ENCODE measurements at regions not wholly inside any gene's neighbourhood (a gene's known extent, or its start where the extent isn't known, plus 50 kb on each side); places are given as distances from the start of the nearest gene placed in this dataset.

DNA sequence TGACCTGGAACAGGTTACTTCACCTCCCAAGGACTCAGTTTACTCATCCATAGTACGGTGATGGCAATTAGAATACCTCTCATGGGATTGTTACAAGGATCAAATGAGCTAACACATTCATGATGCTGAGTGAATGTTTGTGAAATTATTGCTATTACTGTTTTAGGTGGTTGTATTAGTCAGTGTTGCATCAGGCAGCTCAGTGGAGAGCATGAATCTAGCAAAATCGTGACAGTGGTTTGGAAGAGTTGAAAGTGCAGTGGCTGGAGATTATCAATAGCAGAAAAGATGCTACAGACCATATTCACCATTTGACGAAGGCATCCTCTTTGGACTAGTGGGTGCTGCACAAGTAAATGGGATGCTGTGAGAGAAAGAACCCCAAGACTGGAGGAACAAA, 50.4 kb upstream of the CTNNBL1 start:
- FAIRE-seq (no peak), DNase-seq (ENCODE audit: insufficient read length, low spot score) (no peak)

DNA sequence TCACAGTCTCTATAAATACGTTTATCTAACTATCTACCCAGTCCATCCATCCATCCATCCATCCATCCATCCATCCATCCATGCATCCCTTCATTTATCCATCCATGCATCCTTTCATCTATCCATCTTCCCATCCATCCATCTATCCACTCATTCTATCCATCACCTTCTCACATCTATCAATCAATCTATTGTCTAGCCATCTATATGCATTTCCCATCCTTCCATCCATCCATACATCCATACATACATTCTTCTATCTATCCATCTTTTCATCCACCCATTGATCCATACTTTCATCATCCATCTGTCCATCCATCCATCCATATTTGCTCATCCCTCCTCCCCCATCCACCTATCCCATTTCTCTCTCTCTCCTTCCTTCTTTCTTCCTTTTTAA, 51.6 kb upstream of the CTNNBL1 start:
- DNase-seq (ENCODE audit: insufficient read length, low spot score) (no peak), FAIRE-seq (no peak)

DNA sequence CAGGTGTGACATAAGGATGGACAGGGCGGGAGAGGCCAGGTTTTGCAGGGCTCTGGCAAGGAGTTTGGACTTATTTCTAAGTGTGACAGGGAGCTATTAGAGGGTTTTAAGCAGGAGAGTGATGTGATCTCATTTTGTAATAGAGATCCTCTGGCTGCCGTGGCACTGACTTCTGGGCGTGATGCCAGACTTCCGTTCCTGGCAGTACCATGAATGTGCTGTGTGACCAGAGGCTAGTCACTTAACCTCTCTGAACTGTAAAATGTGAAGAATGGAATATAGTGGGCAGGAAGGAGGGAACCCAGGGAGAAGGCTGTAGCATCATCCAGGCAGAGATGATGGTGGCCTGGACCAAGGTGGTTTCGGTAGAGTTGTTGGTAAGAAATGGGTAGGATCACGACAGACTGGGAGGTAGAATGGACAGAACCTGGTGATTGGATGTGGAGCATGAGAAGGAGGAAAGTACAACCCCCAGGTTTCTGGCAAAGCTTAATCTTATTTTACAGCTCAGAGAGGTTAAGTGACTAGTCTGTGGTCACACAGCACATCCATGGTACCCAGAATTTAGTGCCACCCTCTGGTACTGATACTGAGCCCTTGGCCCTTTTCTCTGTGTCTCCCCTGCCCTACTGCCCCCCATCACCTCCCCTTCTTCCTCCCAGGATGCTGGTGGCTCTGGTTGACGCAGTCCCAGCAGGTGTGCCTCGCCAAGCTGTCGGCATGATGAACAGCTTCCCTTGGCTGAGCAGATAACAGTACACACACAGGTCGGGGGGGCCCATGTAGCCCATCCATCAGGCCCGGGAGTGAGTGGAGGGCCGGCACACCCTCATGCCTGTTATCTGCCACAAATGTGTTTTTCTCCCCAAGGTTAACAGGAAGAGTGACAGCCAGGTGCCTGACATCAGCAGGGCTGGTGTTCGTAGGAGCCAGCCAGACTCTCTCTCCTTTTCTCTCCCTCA, 52.9 kb upstream of the CTNNBL1 start:
- DNase-seq (ENCODE audit: insufficient read length, low spot score) (no peak), FAIRE-seq (no peak)

DNA sequence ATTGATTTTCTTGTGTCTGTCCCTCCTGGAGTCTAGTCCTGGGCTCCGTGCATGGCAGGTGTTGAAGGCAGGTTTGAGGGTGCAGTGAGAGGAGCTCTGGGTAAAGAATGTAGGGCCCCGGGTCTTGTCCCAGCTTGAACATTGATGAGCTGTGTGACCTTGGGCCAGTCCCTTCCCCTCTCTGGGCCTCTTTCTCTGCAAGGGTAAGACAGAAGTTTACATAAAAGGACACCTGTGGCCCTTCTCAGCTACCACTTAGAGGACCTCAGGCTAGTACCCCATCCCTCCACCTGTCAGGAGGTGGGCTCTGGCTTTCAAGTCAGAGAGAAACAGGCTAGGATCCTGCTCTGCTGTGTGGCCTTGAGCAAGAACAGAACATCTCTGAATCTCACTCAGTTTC, 55.3 kb upstream of the CTNNBL1 start:
- no peak for FAIRE-seq
- DNase-seq (ENCODE audit: insufficient read length, low spot score) = no peak

DNA sequence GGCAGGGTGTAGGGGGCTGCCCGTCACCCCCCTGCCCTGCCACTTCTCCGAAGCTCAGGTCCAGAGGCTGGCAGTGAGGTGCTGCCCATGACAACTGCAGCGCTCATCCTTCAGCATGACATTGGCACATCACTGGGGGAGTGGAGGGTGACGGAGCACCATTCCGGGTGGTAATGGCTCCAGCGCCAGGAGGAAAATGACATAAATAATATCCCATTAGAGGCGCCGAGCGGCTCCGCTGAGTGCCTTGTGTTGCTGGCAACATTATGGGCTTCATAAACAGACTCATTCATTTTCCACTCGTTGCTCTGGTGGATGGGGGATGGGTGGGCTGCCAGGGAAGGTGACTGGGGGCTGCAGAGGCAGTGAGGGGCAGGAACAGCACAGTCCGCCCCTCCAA, 56.9 kb upstream of the CTNNBL1 start:
- no peak for FAIRE-seq
- no peak for DNase-seq (ENCODE audit: insufficient read length, low spot score)

DNA sequence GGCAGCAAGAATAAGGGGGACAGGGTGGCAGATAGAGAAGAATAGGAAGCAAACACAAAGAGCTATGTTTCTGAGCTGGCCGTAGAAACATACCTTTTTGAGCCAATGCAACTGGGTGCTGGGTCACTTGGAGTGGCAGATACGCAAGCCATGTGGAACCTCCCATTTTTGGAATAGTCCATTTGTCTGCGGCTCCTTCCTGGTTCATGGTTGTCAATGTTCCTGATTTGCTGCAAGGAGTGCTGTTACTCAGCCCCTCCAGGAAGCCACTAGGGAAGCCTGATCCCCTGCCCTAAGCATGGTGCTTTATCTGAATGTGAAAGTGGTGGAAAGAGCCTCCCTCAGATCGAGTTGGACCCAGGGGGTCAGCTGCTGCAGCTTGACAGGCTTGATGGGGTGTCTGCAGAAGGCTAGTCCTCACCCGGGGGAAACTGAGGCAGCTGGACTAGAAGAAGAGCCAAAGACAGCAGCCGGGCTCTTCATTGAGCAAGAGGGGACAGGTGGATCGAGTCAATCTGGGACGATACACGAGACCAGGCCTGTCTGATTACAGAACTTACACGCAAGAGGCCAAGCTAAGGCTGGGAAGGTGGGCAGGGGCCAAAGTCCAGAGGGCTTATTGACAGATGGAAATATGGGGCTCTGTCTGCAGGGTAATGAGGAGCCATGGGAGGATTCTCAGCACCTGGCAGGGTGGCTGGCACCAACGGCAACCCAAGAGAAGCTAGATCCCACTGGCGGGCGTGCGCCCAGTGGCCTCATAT, 57.4 kb upstream of the CTNNBL1 start:
- FAIRE-seq = no peak
- no peak for DNase-seq (ENCODE audit: insufficient read length, low spot score)

DNA sequence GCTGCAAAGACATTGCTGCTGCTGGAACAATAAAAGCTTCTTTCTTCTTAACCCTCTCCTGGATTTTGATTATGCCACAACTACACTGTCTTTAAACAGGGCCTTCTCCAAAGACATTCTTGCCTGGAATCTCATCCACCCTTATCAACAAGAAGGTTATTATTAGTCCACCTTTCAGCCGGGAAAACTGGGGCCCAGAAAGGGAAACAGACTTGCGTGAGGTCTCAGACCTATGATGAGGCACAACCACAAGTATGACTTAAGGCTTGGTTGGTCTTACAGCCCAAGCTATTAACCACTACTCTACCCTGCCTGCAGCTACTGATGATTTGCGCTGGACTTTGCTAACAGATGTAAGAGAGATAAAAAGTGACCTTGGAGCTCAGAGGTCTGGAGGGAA, 62.8 kb upstream of the CTNNBL1 start:
- no peak for FAIRE-seq
- no peak for DNase-seq (ENCODE audit: insufficient read length, low spot score)

DNA sequence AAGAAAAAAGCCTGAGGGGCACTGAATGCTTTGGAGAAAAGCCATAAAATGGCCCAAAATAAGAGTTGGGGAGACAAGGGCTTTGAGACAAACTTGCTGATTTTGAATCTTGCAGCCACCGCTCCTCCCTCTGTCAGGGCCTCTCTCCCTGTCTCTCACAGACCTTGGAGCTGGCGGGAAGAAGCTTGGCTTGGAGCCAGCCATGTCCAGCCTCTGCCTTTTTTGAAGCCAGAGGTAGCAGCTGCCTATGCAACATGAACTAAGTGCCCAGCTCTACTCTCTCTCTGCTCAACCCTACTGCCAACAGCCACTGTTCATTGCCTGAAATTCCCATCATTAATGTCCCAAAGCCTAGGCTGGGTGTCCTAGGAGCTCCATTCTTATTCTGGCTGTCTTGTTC, 63.7 kb upstream of the CTNNBL1 start:
- no peak for DNase-seq (ENCODE audit: insufficient read length, low spot score)
- no peak for FAIRE-seq

DNA sequence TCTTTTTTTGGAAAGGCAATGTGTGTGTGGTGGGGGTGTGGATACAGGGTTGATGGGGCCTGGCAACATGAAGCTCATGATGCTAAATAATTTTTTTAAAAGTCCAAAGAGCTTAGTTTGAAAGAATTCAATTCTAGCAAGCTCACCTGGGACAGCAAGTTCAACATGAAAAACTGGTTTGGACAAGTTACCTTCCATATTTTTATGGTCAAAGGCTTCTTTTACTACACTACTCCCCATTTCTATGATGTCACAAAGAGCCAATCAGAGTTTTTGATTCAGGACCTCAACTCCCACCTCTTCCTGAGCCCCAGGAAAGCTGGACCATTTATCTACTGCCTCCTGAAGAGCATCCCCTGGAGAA, 66.1 kb upstream of the CTNNBL1 start:
- FAIRE-seq = no peak
- DNase-seq (ENCODE audit: insufficient read length, low spot score) = no peak

DNA sequence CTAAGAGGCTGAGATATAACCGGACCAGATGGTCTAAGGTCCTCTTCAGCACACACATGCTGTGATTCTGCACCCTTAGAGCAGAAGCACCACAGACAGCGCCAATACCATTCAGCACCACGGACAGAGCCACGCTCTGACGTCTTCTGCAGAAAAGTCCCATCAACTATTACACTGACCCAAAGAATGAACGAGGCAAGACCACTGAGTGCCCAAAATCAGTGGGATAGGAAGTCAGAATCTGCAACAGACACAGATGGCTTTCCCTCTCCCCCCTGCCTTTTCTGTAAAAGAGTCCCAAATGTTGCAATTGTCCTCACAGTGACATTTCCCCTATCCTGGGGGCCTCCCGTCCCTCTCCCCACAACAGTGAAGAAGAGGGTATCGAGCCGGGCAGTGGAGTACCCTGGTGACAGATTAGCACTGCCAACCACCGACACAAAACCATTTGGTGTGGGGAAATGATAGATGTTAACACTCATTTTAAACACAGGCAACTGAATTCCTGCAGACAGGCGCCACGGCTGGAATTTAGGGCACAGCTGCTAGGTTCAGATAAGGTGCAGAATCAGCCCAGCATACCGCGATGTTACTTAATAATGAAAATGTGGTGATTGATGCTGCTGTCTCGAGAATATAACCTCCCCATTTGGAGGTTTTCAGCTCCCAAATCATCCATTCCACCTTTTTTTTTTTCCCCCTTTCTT, 66.6 kb upstream of the CTNNBL1 start:
- peak; percentile 28 for DNase-seq (ENCODE audit: insufficient read length, low spot score)
- FAIRE-seq = no peak

DNA sequence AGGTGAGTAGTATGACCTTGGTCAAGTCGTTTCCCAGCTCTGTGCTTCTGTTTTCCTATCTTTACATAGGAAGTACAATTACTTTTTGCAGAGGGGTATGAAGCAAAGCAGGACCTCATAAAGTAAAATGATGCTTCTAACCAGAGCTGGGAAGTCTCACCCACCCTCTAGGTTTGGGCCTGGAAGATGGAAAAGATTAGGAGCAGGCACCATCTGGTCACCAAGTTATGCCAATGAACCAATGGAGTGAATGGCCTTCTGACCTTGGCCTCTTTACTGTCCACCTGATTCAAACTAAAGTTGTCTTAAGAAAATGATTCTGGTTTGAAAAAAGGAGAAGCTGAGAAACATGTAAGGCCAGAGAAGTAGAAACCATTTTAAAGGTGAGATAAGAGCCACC, 68.9 kb upstream of the CTNNBL1 start:
- DNase-seq (ENCODE audit: insufficient read length, low spot score) (no peak), FAIRE-seq (no peak)

DNA sequence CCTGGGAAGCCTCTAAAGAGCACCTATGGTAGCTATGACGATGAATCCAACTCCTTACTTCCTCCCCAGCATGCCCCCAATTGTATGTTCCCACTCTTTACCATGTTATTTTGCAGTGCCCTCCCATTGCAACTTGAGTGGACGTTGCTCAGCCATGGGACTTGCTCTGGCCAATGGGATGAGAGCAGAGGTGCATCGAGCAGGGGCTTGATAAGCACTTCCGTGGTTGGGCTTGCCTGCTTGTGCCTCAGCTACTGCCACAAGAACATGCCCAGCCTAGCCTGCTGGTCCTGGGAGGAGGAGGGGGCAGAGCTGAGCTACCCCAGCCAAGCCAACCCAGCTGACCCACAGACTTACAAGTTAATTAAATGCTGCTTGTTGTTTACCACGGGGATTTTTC, 71.1 kb upstream of the CTNNBL1 start:
- DNase-seq (ENCODE audit: insufficient read length, low spot score) = no peak
- no peak for FAIRE-seq

DNA sequence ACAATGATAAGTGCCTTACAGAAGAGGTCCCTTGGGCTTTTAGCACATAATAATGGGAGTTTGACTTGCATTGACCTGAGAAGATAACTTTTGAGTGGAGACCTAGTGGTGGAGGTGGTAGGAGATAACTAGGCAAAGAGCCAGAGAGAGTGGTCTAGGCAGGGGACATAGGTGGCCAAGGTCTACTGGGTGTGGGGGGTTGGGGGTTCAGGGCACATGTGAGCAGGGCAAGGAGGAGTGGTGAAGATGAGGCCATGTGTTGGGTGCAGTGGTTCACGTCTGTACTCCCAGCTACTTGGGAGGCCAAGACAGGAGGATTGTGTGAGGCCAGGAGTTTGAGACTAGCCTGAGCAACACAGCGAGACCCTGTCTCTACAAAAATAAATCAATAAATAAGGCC, 74.3 kb upstream of the CTNNBL1 start:
- DNase-seq (ENCODE audit: insufficient read length, low spot score) (no peak), FAIRE-seq (no peak)

DNA sequence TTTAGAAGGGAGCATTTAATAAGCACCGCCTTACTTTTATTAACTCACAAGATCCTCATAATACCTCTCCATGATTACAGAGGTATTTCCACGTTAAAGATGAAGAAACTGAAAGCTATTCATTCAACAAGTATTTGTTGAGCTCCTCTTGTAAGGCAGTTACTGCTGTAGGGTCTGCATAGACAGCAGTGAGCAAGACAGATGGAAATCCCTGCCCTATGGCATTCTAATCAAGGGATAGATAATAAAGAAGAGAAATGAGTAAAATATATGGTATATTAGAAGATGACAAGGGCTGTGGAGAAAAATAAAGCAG, 77.8 kb upstream of the CTNNBL1 start:
- FAIRE-seq = no peak
- DNase-seq (ENCODE audit: insufficient read length, low spot score) = no peak

DNA sequence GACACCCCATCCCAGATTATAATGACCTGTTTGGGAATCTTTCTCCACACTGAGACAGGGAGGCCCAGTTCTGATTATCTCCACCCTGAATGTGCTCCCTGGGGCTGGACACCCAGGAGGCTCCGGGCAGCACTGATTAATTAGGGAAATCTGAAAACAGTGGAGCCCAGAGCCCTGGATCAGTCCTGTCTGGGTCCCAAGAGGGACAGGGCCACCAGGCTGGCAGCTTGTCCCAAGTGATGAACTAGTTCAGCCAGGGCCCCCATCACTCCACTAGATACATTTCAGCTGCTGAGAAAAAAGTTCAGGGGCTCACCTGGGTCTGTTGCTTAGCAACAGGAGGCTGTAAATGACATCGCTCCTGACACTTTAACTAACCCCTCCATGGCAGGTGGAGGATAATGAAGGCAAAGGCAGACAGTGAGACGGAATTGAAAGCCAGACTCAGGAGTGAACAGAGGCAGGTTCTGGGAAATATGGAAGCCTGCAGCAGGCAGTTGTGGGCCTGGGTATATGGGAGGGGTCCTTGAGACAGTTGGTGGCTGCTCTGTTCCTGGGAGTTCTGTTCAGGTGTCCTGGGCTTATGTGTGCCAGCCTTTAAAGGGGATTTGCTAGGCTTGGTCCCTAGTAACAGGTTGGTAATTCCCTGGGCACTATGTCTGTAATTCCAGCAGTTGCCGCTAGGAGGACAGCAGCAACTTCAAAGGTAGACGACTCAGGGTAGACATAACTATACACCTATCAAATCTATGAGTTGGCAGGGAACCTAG, 78.3 kb upstream of the CTNNBL1 start:
- peak; percentile 25 for DNase-seq (ENCODE audit: insufficient read length, low spot score)
- FAIRE-seq = no peak

DNA sequence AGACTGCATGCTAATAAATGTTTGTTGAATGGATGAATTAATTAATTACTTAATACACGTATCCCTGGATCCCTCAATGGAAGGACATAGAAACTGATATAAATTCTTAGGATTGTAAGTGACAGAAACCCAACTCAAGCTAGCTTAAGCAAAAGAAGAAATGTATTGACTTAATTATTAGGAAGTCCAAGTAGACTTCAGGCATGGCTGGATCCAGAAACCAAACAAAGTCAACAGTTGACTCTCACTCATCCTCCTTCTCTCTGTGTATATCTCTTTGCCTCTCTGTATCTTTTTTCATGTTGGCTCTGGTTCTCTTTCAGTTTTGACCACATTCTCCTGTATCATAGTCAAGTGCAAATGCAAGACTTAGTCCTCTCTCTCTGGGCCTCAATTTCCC, 82.0 kb upstream of the CTNNBL1 start:
- DNase-seq (ENCODE audit: insufficient read length, low spot score) = no peak
- FAIRE-seq = no peak

DNA sequence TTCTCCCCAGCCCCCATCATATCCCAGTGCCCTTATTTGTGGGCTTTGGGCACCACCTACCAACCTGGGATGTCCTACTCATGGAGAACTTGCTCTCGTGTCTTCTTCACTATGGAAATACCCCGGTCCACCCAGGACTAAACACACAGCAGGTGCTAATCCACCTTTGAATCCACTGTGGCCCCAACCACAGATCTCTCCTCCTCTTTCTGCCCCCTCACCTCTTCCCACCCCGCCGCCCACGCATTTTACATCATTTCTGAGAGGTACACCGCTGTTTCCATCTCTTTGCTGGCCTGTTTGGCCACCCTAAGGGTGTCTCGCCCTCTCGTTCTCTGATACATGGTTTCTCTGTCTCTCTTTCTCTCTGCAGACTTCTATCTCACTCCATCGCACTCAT, 82.5 kb upstream of the CTNNBL1 start:
- DNase-seq (ENCODE audit: insufficient read length, low spot score) = no peak
- no peak for FAIRE-seq

DNA sequence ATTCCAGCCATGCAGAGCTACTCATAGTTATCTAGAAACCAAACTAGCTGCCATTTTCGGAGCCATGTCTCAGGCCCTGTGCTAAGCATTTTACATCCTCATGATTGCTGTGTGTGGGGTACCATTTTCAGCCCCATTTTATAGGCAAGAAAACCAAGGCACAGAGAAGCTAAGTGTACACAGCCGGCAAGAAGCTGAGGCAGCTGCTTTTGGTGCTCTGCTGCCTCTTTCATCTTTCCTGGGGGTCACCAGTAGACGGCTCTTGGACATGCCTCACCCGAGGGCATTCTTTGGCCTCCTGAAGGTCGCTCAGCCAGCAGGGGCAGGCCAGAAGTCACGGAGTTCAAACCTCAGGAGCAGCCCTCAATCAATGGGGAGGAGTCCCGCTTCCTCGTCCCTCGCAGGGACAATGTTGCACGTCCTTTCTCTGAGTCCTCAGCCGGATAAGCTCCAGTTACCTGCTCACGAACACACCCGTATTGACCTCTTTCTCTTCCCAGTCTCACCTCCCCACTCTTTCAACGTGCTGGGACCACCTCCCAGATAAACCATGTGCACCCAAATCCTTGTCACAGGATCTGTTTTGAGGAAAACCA, 82.6 kb upstream of the BLCAP start:
- FAIRE-seq = no peak
- no peak for DNase-seq (ENCODE audit: insufficient read length, low spot score)

DNA sequence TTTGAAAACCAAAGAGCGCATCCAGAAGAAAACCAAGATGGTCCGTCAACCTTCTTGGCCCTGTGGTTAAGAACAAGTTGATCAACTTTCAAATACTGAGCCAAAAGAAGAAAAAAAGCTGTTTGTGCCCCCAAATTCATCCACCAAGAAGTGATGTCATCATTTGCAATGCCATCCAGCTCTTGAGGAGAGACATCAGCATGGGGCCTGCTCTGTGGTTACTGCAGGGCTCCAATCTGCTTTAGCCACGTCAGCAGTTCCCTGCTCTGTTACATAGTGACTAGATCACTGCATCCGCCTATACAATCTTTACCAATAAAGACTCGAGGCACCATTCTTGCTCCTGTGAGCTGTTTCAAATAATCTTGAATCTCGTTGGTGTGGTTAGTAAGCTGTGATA, 75.0 kb upstream of the BLCAP start:
- no peak for DNase-seq (ENCODE audit: insufficient read length, low spot score)
- no peak for FAIRE-seq

DNA sequence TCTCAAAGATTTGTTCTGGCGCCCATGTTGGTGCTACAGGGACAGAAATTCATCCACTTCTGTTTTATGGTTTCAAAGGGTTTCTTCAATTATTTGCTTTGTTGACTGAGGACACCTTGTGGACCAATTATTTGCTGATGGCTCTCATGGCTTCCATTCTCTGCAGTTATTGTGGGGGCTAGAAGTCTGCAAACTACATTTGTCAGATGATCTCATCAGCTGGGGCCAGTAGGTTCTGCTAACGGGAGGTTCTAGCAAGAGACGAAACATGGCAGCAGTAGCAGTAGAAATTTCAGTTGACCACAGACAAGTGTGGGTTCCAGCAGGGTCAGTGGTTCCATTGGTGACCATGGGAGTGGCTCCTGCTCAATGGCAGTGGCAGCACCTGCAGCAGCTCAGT, 72.8 kb upstream of the BLCAP start:
- DNase-seq (ENCODE audit: insufficient read length, low spot score) = no peak
- FAIRE-seq = no peak

All from GM19239 (cell line).